GM19043 (cell line): ENCODE measurements at regions not wholly inside any gene's neighbourhood (a gene's known extent, or its start where the extent isn't known, plus 50 kb on each side); places are given as distances from the start of the nearest gene placed in this dataset.

Experiments used
- ATAC-seq: cut with Tn5 transposase; IDR thresholded peaks from one replicate; pipeline ENCODE4 v1.9.1; 2021; ENCODE audit warnings: low read depth; ENCODE audit not compliant: unreplicated experiment

DNA sequence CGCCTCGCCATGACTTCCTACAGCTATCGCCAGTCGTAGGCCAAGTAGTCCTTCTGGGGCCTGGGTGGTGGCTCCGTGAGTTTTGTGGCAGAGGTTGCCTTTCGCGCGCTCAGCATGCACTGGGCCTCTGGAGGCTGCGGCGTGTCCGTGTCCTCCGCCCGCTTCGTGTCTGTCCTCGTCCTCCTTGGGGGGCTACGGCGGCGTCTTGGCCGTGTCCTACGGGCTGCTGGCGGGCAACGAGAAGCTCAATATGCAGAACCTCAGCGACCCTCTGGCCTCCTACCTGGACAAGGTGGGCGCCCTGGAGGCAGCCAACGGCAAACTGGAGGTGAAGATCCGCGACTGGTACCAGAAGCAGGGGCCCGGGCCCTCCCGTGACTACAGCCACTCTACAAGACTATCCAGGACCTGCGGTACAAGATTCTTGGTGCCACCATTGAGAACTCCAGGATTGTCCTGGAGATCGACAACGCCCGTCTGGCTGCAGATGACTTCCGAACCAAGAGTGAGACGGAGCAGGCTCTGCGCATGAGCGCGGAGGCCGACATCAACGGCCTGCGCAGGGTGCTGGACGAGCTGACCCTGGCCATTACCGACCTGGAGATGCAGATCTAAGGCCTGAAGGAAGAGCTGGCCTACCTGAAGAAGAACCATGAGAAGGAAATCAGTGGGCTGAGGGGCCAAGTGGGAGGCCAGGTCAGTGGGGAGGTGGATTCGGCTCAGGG, 296.3 kb downstream of the OGFRL1 start:
- ATAC-seq, result no peak

DNA sequence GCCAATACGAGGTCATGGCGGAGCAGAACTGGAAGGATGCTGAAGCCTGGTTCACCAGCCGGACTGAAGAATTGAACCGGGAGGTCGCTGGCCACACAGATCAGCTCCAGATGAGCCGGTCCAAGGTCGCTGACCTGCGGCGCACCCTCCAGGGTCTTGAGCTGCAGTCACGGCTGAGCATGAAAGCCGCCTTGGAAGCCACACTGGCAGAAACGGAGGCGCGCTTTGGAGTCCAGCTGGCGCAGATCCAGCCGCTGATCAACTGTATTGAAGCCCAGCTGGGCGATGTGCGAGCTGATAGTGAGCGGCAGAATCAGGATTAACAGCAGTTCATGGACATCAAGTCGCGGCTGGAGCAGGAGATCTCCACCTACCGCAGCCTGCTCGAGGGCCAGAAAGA, 296.9 kb downstream of the OGFRL1 start:
- no peak for ATAC-seq

- ATAC-seq, result no peak
Measured at GRCh38 chr6:71588490-71588889, 297.9 kb upstream of the RIMS1 start.

DNA sequence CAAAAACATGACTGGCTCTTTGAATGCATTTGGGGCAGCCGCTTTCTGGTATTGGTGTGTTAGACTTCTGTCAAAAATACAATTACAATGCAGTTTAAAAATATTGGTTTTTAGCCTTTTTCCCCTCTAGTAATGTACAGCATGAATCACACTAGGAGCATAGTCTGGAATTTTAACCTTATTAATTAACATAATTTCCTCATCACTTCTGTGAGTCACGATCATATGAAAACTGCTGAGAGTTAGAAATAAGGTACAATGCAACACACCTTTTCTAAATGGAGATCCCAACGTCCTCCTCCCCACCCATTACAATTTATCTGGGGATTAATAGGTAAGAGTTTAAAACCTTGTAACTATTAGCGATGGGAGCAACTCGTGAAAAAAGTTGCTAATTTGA, 297.1 kb upstream of the RIMS1 start:
- no peak for ATAC-seq

GRCh38 chr6:71592643-71593042, 293.7 kb upstream of the RIMS1 start:
- no peak for ATAC-seq

- ATAC-seq, result no peak
Measured at GRCh38 chr6:71599359-71599758, 287.0 kb upstream of the RIMS1 start.

DNA sequence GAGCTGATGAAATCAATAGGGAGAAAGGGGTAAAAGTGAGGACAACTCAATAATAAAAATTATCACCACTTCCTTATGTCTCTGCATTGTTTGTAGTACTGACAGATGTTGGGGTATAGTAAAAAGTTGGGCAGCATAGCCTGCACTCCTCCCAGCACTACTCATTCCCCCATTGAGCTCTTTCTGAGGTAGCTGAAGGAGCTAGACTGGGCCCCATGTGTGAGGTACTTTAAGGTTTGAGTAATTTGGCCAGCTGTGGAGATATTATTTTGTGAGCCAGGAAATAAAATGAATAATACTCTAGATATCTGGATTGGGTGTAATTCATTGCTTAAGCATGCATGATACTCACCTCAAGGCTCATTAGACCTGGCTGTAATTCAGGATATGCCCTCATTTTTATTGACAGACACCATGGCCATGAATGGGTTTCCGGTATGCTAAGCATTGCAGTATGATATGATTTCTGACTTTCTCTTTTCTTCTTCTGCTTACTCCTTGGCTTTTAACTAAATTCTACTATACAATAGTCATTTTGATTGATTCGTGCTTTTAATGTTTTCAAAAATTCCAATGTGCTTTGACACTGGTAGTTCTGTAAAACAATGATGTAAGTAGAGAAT, 283.9 kb upstream of the RIMS1 start:
- ATAC-seq, result no peak

- no peak for ATAC-seq
Measured at GRCh38 chr6:71603021-71603420, 283.3 kb upstream of the RIMS1 start.

DNA sequence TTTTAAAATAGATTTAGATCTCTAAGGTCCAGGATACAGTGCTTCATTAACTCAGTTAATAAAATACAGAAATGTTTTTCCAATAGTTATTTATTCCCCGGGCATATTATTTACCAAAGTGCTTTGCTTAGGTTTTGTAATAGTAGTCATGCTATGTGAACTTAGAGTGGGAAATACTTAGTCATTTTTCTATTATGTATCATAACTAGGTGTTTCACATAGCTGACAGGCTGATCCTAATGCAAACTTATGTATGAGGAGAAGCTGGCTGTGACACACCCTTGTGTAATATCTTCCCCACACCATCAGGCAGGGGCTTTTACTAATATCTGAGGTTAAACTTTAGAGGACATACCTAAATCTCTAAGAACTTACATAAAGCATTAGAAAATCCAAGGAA, 277.7 kb upstream of the RIMS1 start:
- no peak for ATAC-seq

- no peak for ATAC-seq
Measured at GRCh38 chr6:71619836-71620235, 266.5 kb upstream of the RIMS1 start.

GRCh38 chr6:71621918-71622519, 264.3 kb upstream of the RIMS1 start:
- ATAC-seq, result no peak

GRCh38 chr6:71642120-71642519, 244.2 kb upstream of the RIMS1 start:
- no peak for ATAC-seq

DNA sequence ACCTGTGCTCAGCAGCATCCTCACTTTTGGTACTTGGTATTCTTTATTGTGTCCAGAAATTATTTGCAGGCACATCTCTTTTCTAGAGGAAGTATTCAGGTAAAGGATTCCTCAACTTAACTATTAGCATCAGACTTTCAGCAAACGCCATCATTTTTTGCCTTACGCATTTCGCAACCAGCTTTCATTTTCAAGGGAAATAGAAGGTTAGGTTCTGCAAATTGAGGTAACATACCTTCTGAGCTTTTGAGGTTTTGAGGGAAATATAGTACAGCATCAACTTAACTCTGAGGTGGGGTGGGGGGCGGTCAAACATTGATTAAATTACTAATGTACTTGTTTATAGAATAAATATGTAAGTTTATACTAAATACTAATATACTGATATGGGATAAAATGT, 243.6 kb upstream of the RIMS1 start:
- ATAC-seq, result no peak

DNA sequence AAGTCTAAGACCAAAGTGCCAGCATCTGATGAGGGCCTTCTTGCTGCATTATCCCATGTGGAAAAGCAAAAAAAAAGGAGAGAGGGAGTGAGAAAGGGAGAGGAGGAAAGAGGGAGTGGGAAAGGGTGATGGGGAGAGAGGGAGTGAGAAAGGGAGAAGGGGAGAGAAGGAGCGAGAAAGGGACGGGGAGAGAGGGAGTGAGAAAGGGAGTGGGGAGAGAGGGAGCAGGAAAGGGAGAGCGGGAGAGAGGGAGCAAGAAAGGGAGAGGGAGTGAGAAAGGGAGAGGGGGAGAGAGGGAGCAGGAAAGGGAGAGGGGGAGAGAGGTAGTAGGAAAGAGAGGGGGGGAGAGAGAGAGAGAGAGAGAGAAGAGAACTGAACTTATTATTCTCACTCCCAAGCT, 241.1 kb upstream of the RIMS1 start:
- ATAC-seq, result no peak

DNA sequence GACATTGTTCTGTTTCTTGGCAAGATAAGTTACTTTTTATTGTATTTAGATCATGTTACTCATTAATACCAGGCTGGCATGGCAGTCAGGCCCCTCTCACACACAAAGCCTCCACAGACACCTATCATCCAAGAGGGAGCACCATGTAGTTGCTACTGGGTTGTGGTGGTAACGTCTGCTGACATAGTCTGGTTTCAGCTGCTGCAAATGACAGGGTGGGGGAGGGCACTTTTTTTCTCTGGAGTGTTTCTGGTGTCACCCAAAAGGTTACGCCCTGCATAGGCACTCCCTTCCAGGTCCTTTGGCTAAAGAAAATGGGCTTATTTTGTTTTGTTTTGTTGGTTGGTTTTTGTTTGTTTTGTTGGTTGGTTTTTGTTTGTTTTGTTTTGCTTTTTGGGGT, 236.4 kb upstream of the RIMS1 start:
- ATAC-seq, result no peak

DNA sequence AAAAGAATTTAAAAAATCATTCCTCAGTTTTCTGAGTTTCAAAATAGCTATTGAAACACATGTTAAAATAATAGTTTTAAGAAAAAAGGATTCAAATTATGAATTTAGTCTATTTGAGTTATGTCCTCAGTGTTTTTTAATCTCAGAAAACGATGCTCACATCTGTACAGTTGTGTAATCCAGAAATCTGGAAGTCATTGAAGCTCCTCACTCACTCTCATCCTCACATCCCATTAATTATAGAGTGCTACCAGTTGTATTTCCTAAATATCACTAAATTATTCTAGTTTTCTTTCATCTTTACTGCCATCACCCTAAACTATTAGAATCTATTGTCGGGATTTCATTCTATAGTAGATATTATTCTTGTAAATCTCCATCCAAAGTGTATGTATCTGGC, 234.7 kb upstream of the RIMS1 start:
- no peak for ATAC-seq

GRCh38 chr6:71656121-71656520, 230.2 kb upstream of the RIMS1 start:
- no peak for ATAC-seq

DNA sequence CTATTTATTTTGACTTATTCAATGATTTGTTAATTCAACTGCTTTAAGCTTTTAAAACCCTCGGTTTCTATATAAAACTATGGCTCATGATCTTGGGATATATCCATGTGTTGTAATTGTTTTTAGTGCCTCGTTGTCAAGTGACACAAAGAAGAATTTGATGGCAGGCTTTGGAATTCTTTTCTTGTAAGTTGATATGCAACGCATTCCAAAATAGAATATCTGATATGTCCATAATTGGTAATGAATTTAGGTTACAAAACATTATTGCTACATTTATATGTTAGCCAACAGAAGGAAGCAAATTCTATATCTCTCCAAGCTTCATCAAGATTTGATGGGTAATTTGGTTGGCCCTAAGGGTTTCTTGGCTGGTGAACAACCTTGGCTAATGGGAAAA, 220.4 kb upstream of the RIMS1 start:
- no peak for ATAC-seq

GRCh38 chr6:71672876-71673275, 213.5 kb upstream of the RIMS1 start:
- no peak for ATAC-seq

- ATAC-seq, result no peak
Measured at GRCh38 chr6:71675386-71675785, 211.0 kb upstream of the RIMS1 start.

- no peak for ATAC-seq
Measured at GRCh38 chr6:71676298-71676697, 210.1 kb upstream of the RIMS1 start.

GRCh38 chr6:71678091-71678490, 208.3 kb upstream of the RIMS1 start:
- no peak for ATAC-seq
